Stimulated activated CD4-positive, alpha-beta T cell treated with anti-CD3 and anti-CD28 coated beads, Interleukin-1b, Interleukin-23, amount 100 ng/mL, for 4 hours (primary cell): ENCODE measurements at regions not wholly inside any gene's neighbourhood (a gene's known extent, or its start where the extent isn't known, plus 50 kb on each side); places are given as distances from the start of the nearest gene placed in this dataset.
"Not testable (repeated sequence)": the region's sequence is repeated elsewhere in the genome, so short reads cannot be mapped to it uniquely, and the experiment has no call there.

ENCODE experiments used
- DNase-seq, 2 donors: peaks; one replicate each; pipeline ENCODE4 v3.0.0-alpha.2; 2020; ENCODE audit warnings: low read depth in 2 of 2

- no peak for DNase-seq
Observed at GRCh38 chr15:29511663-29512062, 242.0 kb upstream of the NSMCE3 start.

- DNase-seq = not testable (repeated sequence)
Observed at GRCh38 chr15:29505535-29505934, 235.9 kb upstream of the NSMCE3 start.

GRCh38 chr15:29490747-29491471 is 221.3 kb upstream of the NSMCE3 start:
- DNase-seq = no peak

- DNase-seq = no peak
Observed at GRCh38 chr15:29480949-29481348, 211.3 kb upstream of the NSMCE3 start.

GRCh38 chr15:29480278-29480677 is 210.7 kb upstream of the NSMCE3 start:
- no peak for DNase-seq

- DNase-seq = no peak
Observed at GRCh38 chr15:29477256-29477655, 207.6 kb upstream of the NSMCE3 start.

GRCh38 chr15:29476503-29477080 is 207.0 kb upstream of the NSMCE3 start:
- DNase-seq = no peak

- DNase-seq = no peak
Observed at GRCh38 chr15:29475096-29475495, 205.5 kb upstream of the NSMCE3 start.

- DNase-seq = no peak
Observed at GRCh38 chr15:29473621-29474105, 204.0 kb upstream of the NSMCE3 start.

GRCh38 chr15:29472901-29473445 is 203.4 kb upstream of the NSMCE3 start:
- no peak for DNase-seq

GRCh38 chr15:29471757-29472156 is 202.1 kb upstream of the NSMCE3 start:
- DNase-seq = no peak

- no peak for DNase-seq
Observed at GRCh38 chr15:29471306-29471705, 201.7 kb upstream of the NSMCE3 start.

GRCh38 chr15:29470794-29471193 is 201.2 kb upstream of the NSMCE3 start:
- DNase-seq = no peak

GRCh38 chr15:29470311-29470710 is 200.7 kb upstream of the NSMCE3 start:
- no peak for DNase-seq

- no peak for DNase-seq
Observed at GRCh38 chr15:29468899-29469298, 199.3 kb upstream of the NSMCE3 start.

GRCh38 chr15:29467091-29467490 is 197.5 kb upstream of the NSMCE3 start:
- no peak for DNase-seq

- DNase-seq = no peak
Observed at GRCh38 chr15:29466292-29466691, 196.7 kb upstream of the NSMCE3 start.

GRCh38 chr15:29465816-29466215 is 196.2 kb upstream of the NSMCE3 start:
- DNase-seq = no peak

- no peak for DNase-seq
Observed at GRCh38 chr15:29465196-29465595, 195.6 kb upstream of the NSMCE3 start.

GRCh38 chr15:29461877-29462276 is 192.3 kb upstream of the NSMCE3 start:
- DNase-seq = no peak

GRCh38 chr15:29458361-29458760 is 188.7 kb upstream of the NSMCE3 start:
- no peak for DNase-seq

GRCh38 chr15:29457729-29458128 is 188.1 kb upstream of the NSMCE3 start:
- no peak for DNase-seq

- no peak for DNase-seq
Observed at GRCh38 chr15:29456964-29457363, 187.3 kb upstream of the NSMCE3 start.
